Epidermal melanocyte (primary cell): ENCODE measurements at regions not wholly inside any gene's neighbourhood (a gene's known extent, or its start where the extent isn't known, plus 50 kb on each side); places are given as distances from the start of the nearest gene placed in this dataset.
"Not testable (repeated sequence)": the region's sequence is repeated elsewhere in the genome, so short reads cannot be mapped to it uniquely, and the experiment has no call there.

ENCODE experiments used
- DNase-seq: peaks from one replicate; pipeline ENCODE4 v3.0.0; 2011; ENCODE audit warnings: low spot score; ENCODE audit not compliant: insufficient read length

DNA sequence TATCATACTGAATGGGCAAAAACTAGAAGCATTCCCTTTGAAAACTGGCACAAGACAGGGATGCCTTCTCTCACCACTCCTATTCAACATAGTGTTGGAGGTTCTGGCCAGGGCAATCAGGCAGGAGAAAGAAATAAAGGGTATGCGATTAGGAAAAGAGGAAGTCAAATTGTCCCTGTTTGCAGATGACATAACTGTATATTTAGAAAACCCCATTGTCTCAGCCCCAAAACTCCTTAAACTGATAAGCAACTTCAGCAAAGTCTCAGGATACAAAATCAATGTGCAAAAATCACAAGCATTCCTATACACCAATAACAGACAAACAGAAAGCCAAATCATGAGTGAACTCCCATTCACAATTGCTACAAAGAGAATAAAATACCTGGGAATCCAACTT, 52.5 kb upstream of the CCDC71L start:
- DNase-seq = not testable (repeated sequence)

- not testable (repeated sequence) for DNase-seq
Observed at GRCh38 chr7:106714590-106715442, 53.9 kb upstream of the CCDC71L start.

DNA sequence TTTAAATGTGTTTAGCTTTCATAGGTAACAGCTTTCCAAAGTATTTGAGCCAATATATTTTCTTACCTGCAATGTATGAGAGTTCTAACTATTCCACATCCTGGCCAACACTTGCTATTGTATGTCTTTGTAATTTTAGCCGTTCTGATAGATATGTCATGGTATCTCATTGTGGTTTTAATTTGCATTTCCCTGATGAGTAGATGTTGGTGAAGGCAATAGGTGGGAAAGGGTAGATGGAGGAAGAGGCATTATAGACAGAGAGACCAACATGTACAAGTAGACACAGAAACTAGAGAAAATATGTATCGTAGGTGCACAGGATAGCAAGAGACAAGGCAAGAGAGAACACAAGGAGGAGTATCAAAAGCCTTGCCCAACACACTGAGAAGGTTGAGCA, 54.8 kb upstream of the CCDC71L start:
- DNase-seq = no peak

DNA sequence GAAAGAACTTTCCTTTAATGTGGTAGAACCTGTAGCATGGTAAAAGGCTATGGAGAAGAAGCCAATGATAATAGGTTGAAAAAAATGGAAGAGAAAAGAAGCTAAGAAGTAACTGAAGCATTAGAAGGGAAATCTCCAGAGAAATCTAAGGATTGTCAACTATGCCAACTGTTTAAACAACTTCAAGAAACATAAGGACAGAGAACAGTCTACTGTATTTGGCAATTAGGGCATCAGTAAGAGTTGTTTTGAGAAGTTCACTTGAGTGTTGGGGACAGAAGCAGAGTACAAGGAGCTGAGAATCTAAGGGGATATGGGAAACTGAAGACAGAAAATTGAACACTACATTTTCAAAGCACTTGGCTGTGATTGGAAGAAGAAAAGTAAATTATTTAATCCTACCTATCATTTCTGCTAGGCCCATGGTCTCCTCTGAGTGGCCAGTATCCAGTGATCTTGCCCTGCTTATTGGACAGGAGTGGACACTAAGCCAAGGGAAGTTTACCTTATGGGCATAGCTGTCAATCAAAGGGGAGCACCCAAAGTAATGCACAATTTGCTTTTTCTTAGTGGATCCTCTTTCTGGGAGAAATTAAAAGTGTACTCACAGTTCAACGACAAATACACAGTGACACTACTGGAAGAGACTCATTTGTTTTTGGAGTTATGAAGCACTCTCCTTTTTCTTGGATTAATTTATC, 56.4 kb upstream of the CCDC71L start:
- no peak for DNase-seq

- peak; percentile 86 for DNase-seq
Observed at GRCh38 chr7:106717955-106718871, 57.3 kb upstream of the CCDC71L start.

GRCh38 chr7:106720641-106721040, 59.7 kb upstream of the CCDC71L start:
- DNase-seq = no peak

GRCh38 chr7:106721816-106722785, 61.1 kb upstream of the CCDC71L start:
- DNase-seq = no peak

DNA sequence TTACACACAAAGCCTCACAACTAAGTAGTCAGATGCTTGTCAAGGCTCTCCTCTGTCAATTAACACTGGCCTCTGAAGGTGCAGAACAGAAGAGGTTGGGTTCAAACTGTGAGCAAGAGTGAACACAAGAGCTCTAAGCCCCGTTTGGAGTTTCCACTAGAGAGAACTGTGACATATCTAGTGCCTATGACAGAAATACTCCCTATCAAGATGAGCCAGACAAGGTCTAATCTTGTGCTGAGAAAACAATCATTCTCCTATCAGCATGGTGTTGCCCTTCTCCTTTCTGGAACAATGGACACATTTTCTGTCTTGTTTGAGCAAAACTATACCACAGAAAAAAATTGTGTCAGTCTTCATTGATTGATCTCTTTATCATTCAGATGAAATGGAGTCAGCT, 62.4 kb upstream of the CCDC71L start:
- no peak for DNase-seq

DNA sequence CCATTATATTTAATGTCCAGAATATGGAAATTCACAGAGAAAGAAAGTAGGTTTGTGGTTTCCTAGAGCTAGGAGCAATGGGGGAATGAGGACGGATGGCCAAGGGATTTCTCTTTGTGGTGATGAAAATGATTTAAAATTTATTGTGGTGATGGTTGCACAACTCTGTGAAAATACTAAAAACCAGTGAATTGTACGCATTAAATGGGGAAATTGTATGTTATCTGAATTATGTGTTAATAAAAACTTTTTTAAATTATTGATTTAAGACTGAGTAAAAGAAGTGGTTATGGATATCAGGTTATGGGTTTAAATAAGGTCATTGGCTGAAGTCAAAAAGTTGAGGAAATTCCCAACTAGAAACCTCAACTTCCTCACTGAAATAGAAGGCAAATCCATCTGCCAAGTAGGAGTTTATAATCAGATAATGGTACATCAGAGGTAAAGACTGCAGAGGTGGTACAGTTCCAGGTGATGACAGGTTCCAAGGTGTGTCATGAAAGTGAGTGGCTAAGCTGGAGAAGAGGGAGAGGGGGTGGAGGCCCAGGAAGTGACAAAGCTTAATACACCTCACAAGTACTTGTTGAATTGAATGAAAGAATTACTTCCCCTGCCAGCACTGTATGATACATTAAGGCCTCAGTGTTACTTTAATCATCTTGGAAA, 68.9 kb upstream of the CCDC71L start:
- no peak for DNase-seq

- no peak for DNase-seq
Observed at GRCh38 chr7:106731187-106731586, 70.2 kb upstream of the CCDC71L start.

GRCh38 chr7:106731646-106732444, 70.9 kb upstream of the CCDC71L start:
- no peak for DNase-seq

GRCh38 chr7:106735637-106736036, 74.7 kb upstream of the CCDC71L start:
- no peak for DNase-seq

DNA sequence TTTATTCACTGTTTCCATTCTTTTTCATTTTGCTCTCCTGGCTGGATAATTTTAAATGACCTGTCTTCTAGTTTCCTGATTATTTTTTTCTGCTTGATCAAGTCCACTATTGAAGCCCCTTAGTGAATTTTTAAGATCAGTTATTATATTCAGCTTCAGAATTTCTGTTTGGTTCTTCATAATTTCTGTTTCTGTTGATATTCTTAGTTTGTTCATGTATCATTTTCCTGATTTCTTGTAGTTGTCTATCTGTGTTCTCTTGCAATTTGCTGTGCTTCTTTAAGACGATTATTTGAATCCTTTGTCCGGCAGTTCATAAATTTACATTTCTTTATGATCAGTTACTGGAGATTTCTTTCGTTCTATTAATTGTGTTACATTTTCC, 75.2 kb upstream of the CCDC71L start:
- no peak for DNase-seq

DNA sequence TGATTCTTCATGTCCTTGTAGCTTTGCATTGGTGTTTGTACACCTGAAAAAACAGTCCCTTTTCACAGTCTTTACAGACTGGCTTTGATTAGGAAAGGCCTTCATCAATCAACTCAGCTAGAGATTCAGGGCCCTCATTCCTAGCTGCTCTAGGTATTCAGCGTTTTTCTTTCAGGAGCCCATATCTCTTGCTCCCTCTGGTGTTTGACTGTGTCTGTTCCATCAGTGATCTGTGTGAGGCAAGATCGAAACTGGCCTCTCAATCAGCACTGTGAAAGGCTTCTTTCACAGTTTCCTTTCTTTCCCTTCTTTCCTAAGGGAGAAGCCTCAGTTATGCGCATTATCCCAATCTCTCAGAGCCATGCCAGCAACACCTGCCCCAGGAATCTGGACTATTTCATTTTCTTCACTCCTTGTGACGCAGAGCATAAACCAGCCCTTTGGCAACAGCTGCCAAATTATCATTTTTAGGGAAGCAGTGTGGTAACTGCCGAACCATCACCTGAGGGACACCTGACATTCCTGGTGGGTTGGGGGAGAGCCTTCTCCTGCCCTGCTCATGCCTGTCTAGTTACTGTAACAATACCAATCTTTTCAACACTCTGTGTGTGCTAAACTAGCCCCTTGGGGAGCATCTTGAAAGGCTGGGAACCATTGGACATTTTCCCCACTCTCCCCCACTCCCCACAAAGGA, 75.7 kb upstream of the CCDC71L start:
- DNase-seq = peak; percentile 40

GRCh38 chr7:106737202-106737562, 76.2 kb upstream of the CCDC71L start:
- no peak for DNase-seq

- DNase-seq = no peak
Observed at GRCh38 chr7:106740806-106741205, 79.8 kb upstream of the CCDC71L start.

DNA sequence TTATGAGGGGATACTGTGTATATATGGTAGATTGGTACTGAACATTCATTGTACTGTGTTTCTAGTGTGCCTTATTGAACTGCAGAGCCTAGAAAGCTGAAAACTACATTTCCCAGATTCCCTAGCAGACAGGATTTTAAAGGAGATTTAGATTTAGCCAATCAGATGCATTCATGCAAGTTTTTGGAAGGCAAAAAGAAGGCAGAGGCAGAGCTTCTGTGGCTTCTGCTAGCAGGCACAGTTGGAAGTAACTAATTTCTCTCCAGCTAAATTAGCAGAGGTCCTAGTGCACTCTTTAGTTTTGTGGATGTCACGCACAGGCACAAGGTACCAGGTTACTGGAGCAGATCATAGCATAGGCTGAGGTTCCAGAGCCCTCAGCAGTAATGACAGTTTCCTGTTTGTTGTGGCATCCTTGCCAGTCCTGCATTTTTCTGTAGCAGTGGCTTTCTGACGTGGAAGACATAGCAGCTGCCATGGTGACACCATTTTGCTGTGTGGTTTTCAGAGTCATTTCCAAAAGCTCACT, 83.7 kb upstream of the CCDC71L start:
- DNase-seq = no peak

DNA sequence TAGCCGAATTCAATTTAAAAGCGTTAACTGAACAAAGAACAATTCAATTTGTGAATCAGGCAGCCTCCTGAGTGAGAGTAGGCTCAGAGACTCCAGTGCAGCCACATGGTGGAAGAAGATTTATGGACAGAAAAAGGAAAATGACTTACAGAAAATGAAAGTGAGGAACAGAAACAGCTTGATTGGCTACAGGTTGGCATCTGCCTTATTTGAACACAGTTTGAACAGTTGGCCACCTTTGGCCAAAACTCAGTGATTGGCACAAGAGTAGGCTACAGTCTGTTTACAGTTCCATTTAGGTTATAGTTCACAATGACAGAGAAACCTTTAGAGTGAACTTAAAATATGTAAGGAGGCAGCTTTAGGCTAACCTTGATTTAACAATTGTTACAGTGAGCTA, 86.3 kb upstream of the CCDC71L start:
- DNase-seq = not testable (repeated sequence)
